Activated naive CD8-positive, alpha-beta T cell treated with anti-CD3 and anti-CD28 coated beads for 36 hours (primary cell): ENCODE measurements at regions not wholly inside any gene's neighbourhood (a gene's known extent, or its start where the extent isn't known, plus 50 kb on each side); places are given as distances from the start of the nearest gene placed in this dataset.

Experiments used
- DNase-seq: peaks from one replicate; pipeline ENCODE4 v3.0.0; 2021
- H3K27ac Mint-ChIP-seq: one replicate; pipeline ENCODE4 v1.8.0; 2022; ENCODE audit warnings: mild to moderate bottlenecking, moderate library complexity, mixed read lengths
- H3K27me3 Mint-ChIP-seq: one replicate; pipeline ENCODE4 v1.8.0; 2022; ENCODE audit warnings: mild to moderate bottlenecking, mixed read lengths
- H3K36me3 Mint-ChIP-seq: one replicate; pipeline ENCODE4 v1.8.0; 2021; ENCODE audit warnings: mild to moderate bottlenecking, mixed read lengths
- H3K4me1 Mint-ChIP-seq: one replicate; pipeline ENCODE4 v1.8.0; 2021; ENCODE audit warnings: mixed read lengths
- H3K4me3 Mint-ChIP-seq: one replicate; pipeline ENCODE4 v1.8.0; 2022; ENCODE audit warnings: mild to moderate bottlenecking, moderate library complexity, mixed read lengths
- H3K9me3 Mint-ChIP-seq: one replicate; pipeline ENCODE4 v1.8.0; 2022; ENCODE audit warnings: mixed read lengths

GRCh38 chr6:165869526-165869925 lies 206.5 kb upstream of the PDE10A start:
- Mint-ChIP-seq H3K27ac (no peak overlapping the region), H3K4me3 (no peak overlapping the region), H3K27me3 (peaks cover 15% of the 10 kb centered on the region), H3K4me1 (no peaks in the 10 kb centered on the region), H3K36me3 (no peaks in the 10 kb centered on the region), H3K9me3 (peaks cover 32% of the 10 kb centered on the region)
- no peak for DNase-seq

GRCh38 chr6:165864925-165865324 lies 201.9 kb upstream of the PDE10A start:
- no peaks in the 10 kb centered on the region for H3K36me3 Mint-ChIP-seq
- peaks cover 28% of the 10 kb centered on the region for H3K27me3 Mint-ChIP-seq
- no peak overlapping the region for H3K4me3 Mint-ChIP-seq
- no peak overlapping the region for H3K27ac Mint-ChIP-seq
- no peaks in the 10 kb centered on the region for H3K4me1 Mint-ChIP-seq
- DNase-seq, result no peak
- peaks cover 26% of the 10 kb centered on the region for H3K9me3 Mint-ChIP-seq

- Mint-ChIP-seq H3K9me3 (peaks cover 19% of the 10 kb centered on the region), H3K36me3 (no peaks in the 10 kb centered on the region), H3K4me1 (no peaks in the 10 kb centered on the region), H3K27me3 (peaks cover 29% of the 10 kb centered on the region), H3K27ac (no peak overlapping the region), H3K4me3 (no peak overlapping the region)
- DNase-seq, result no peak
Observed at GRCh38 chr6:165864218-165864617, 201.2 kb upstream of the PDE10A start.

GRCh38 chr6:165863801-165864200 lies 200.8 kb upstream of the PDE10A start:
- Mint-ChIP-seq H3K27me3 (peaks cover 31% of the 10 kb centered on the region), H3K27ac (no peak overlapping the region), H3K4me3 (no peak overlapping the region), H3K36me3 (no peaks in the 10 kb centered on the region), H3K4me1 (no peaks in the 10 kb centered on the region), H3K9me3 (peaks cover 17% of the 10 kb centered on the region)
- no peak for DNase-seq

- H3K4me3 Mint-ChIP-seq, result no peak overlapping the region
- H3K27me3 Mint-ChIP-seq, result peaks cover 31% of the 10 kb centered on the region
- no peaks in the 10 kb centered on the region for H3K36me3 Mint-ChIP-seq
- no peak for DNase-seq
- H3K27ac Mint-ChIP-seq, result no peak overlapping the region
- H3K4me1 Mint-ChIP-seq, result no peaks in the 10 kb centered on the region
- H3K9me3 Mint-ChIP-seq, result peaks cover 13% of the 10 kb centered on the region
Observed at GRCh38 chr6:165862813-165863212, 199.8 kb upstream of the PDE10A start.

- no peak overlapping the region for H3K4me3 Mint-ChIP-seq
- H3K36me3 Mint-ChIP-seq, result no peaks in the 10 kb centered on the region
- H3K9me3 Mint-ChIP-seq, result peaks cover 7% of the 10 kb centered on the region
- DNase-seq, result no peak
- no peaks in the 10 kb centered on the region for H3K4me1 Mint-ChIP-seq
- peaks cover 38% of the 10 kb centered on the region for H3K27me3 Mint-ChIP-seq
- H3K27ac Mint-ChIP-seq, result no peak overlapping the region
Observed at GRCh38 chr6:165861226-165861625, 198.2 kb upstream of the PDE10A start.

GRCh38 chr6:165858586-165858985 lies 195.5 kb upstream of the PDE10A start:
- Mint-ChIP-seq H3K27ac (no peak overlapping the region), H3K4me3 (no peak overlapping the region), H3K27me3 (peaks cover 46% of the 10 kb centered on the region), H3K9me3 (no peaks in the 10 kb centered on the region), H3K4me1 (no peaks in the 10 kb centered on the region), H3K36me3 (no peaks in the 10 kb centered on the region)
- no peak for DNase-seq

GRCh38 chr6:165855856-165856255 lies 192.8 kb upstream of the PDE10A start:
- no peaks in the 10 kb centered on the region for H3K9me3 Mint-ChIP-seq
- DNase-seq, result no peak
- no peak overlapping the region for H3K4me3 Mint-ChIP-seq
- H3K36me3 Mint-ChIP-seq, result no peaks in the 10 kb centered on the region
- H3K27ac Mint-ChIP-seq, result no peak overlapping the region
- H3K4me1 Mint-ChIP-seq, result no peaks in the 10 kb centered on the region
- H3K27me3 Mint-ChIP-seq, result peaks cover 55% of the 10 kb centered on the region

GRCh38 chr6:165854863-165855593 lies 192.0 kb upstream of the PDE10A start:
- Mint-ChIP-seq H3K36me3 (no peaks in the 10 kb centered on the region), H3K27ac (no peak overlapping the region), H3K4me3 (no peak overlapping the region), H3K4me1 (peaks cover 2% of the 10 kb centered on the region), H3K27me3 (peaks cover 61% of the 10 kb centered on the region), H3K9me3 (no peaks in the 10 kb centered on the region)
- no peak for DNase-seq

- H3K36me3 Mint-ChIP-seq, result no peaks in the 10 kb centered on the region
- H3K27ac Mint-ChIP-seq, result no peak overlapping the region
- DNase-seq, result no peak
- H3K9me3 Mint-ChIP-seq, result no peaks in the 10 kb centered on the region
- H3K4me1 Mint-ChIP-seq, result peaks cover 2% of the 10 kb centered on the region
- H3K27me3 Mint-ChIP-seq, result peaks cover 67% of the 10 kb centered on the region
- no peak overlapping the region for H3K4me3 Mint-ChIP-seq
Observed at GRCh38 chr6:165854061-165854862, 191.2 kb upstream of the PDE10A start.

GRCh38 chr6:165852676-165853075 lies 189.6 kb upstream of the PDE10A start:
- Mint-ChIP-seq H3K4me1 (peaks cover 2% of the 10 kb centered on the region), H3K9me3 (no peaks in the 10 kb centered on the region), H3K36me3 (no peaks in the 10 kb centered on the region), H3K4me3 (no peak overlapping the region), H3K27me3 (peaks cover 79% of the 10 kb centered on the region), H3K27ac (no peak overlapping the region)
- DNase-seq, result no peak

GRCh38 chr6:165850434-165851019 lies 187.5 kb upstream of the PDE10A start:
- H3K27me3 Mint-ChIP-seq, result peaks cover 86% of the 10 kb centered on the region
- DNase-seq, result peak; percentile 36
- H3K9me3 Mint-ChIP-seq, result no peaks in the 10 kb centered on the region

GRCh38 chr6:165849534-165850430 lies 186.7 kb upstream of the PDE10A start:
- H3K27me3 Mint-ChIP-seq, result peaks cover 88% of the 10 kb centered on the region
- no peak for DNase-seq
- H3K27ac Mint-ChIP-seq, result no peak overlapping the region
- no peaks in the 10 kb centered on the region for H3K36me3 Mint-ChIP-seq
- peaks cover 2% of the 10 kb centered on the region for H3K4me1 Mint-ChIP-seq
- H3K4me3 Mint-ChIP-seq, result no peak overlapping the region
- H3K9me3 Mint-ChIP-seq, result no peaks in the 10 kb centered on the region

More at GRCh38 chr6:165850434-165851019, 187.5 kb upstream of the PDE10A start:
- H3K4me1 Mint-ChIP-seq, result peaks cover 2% of the 10 kb centered on the region
- H3K4me3 Mint-ChIP-seq, result no peak overlapping the region
- H3K36me3 Mint-ChIP-seq, result no peaks in the 10 kb centered on the region
- no peak overlapping the region for H3K27ac Mint-ChIP-seq

- Mint-ChIP-seq H3K27ac (no peak overlapping the region), H3K4me3 (no peak overlapping the region), H3K4me1 (peaks cover 2% of the 10 kb centered on the region), H3K36me3 (no peaks in the 10 kb centered on the region), H3K27me3 (peaks cover 86% of the 10 kb centered on the region), H3K9me3 (no peaks in the 10 kb centered on the region)
- DNase-seq, result no peak
Observed at GRCh38 chr6:165848086-165848426, 185.0 kb upstream of the PDE10A start.
